ENCODE measurements at regions not wholly inside any gene's neighbourhood (a gene's known extent, or its start where the extent isn't known, plus 50 kb on each side); places are given as distances from the start of the nearest gene placed in this dataset.

- peaks cover 0 to 6% of the 10 kb centered on the region in 2 donors for H3K4me1 ChIP-seq
- no peak overlapping the region for H3K4me3 ChIP-seq
- no peaks in the 10 kb centered on the region for H3K27me3 ChIP-seq
- TF ChIP-seq POLR2A (IDR thresholded peaks at IDR 0.05), result no peak
- no peak for TF ChIP-seq CTCF (IDR thresholded peaks at IDR 0.05)
- H3K9me3 ChIP-seq, result no peaks in the 10 kb centered on the region
- DNase-seq, result no peak
- H3K27ac ChIP-seq, result no peak overlapping the region
- intact Hi-C loops (cut with DNase I; ENCODE audit: low total_unique reads), result no loop called here
- no peaks in the 10 kb centered on the region for H3K36me3 ChIP-seq
These were observed 384.1 kb downstream of the TNS1 start for GRCh38 chr2:217618744-217619143.

- Histone ChIP-seq H3K4me3 (no peak overlapping the region), H3K36me3 (no peaks in the 10 kb centered on the region), H3K27ac (no peak overlapping the region), H3K27me3 (no peaks in the 10 kb centered on the region), H3K4me1 (peaks cover 0 to 6% of the 10 kb centered on the region in 2 donors), H3K9me3 (no peaks in the 10 kb centered on the region)
- TF ChIP-seq CTCF (IDR thresholded peaks at IDR 0.05), result no peak
- TF ChIP-seq POLR2A (IDR thresholded peaks at IDR 0.05), result no peak
- intact Hi-C loops (cut with DNase I; ENCODE audit: low total_unique reads), result no loop called here
- no peak for DNase-seq
These were observed 385.2 kb downstream of the TNS1 start for GRCh38 chr2:217617616-217618022.

GRCh38 chr2:217616936-217617335 is 385.9 kb downstream of the TNS1 start:
- no peaks in the 10 kb centered on the region for H3K27me3 ChIP-seq
- peaks cover 0 to 4% of the 10 kb centered on the region in 2 donors for H3K4me1 ChIP-seq
- H3K27ac ChIP-seq, result no peak overlapping the region
- no peak overlapping the region for H3K4me3 ChIP-seq
- intact Hi-C loops (cut with DNase I; ENCODE audit: low total_unique reads), result no loop called here
- no peaks in the 10 kb centered on the region for H3K36me3 ChIP-seq
- TF ChIP-seq POLR2A (IDR thresholded peaks at IDR 0.05) (no peak), CTCF (IDR thresholded peaks at IDR 0.05) (no peak)
- no peak for DNase-seq
- H3K9me3 ChIP-seq, result no peaks in the 10 kb centered on the region

GRCh38 chr2:217615171-217615570 is 387.6 kb downstream of the TNS1 start:
- DNase-seq, result no peak
- TF ChIP-seq CTCF (IDR thresholded peaks at IDR 0.05) (no peak), POLR2A (IDR thresholded peaks at IDR 0.05) (no peak)
- Histone ChIP-seq H3K9me3 (no peaks in the 10 kb centered on the region), H3K27me3 (no peaks in the 10 kb centered on the region), H3K4me3 (no peak overlapping the region), H3K36me3 (no peaks in the 10 kb centered on the region), H3K4me1 (no peaks in the 10 kb centered on the region), H3K27ac (no peak overlapping the region)
- intact Hi-C loops (cut with DNase I; ENCODE audit: low total_unique reads), result no loop called here

GRCh38 chr2:217614498-217614897 is 388.3 kb downstream of the TNS1 start:
- H3K27ac ChIP-seq, result no peak overlapping the region
- H3K9me3 ChIP-seq, result no peaks in the 10 kb centered on the region
- H3K36me3 ChIP-seq, result no peaks in the 10 kb centered on the region
- intact Hi-C loops (cut with DNase I; ENCODE audit: low total_unique reads), result no loop called here
- no peak for TF ChIP-seq CTCF (IDR thresholded peaks at IDR 0.05)
- no peak for TF ChIP-seq POLR2A (IDR thresholded peaks at IDR 0.05)
- no peaks in the 10 kb centered on the region for H3K27me3 ChIP-seq
- no peak for DNase-seq
- H3K4me3 ChIP-seq, result no peak overlapping the region
- H3K4me1 ChIP-seq, result no peaks in the 10 kb centered on the region

All from uterus (tissue), 3 donors.